ENCODE measurements at regions not wholly inside any gene's neighbourhood (a gene's known extent, or its start where the extent isn't known, plus 50 kb on each side); places are given as distances from the start of the nearest gene placed in this dataset.

- no peaks in the 10 kb centered on the region for H3K4me1 ChIP-seq (ENCODE audit: insufficient read depth, low read length, poor library complexity, severe bottlenecking)
- no TSS peak for BruUV-seq (replicated peaks)
- H3K27ac ChIP-seq (ENCODE audit: low read depth, low read length, poor library complexity, severe bottlenecking) = no peak overlapping the region
- ChIA-PET POLR2A (ENCODE audit: low non-redundant PET) (no interaction called here), CTCF (no interaction called here)
- H3K4me3 ChIP-seq (ENCODE audit: low read depth, low read length, poor library complexity, severe bottlenecking) = no peak overlapping the region
- intact Hi-C loops (cut with micrococcal nuclease; ENCODE audit: unreplicated experiment) = no loop called here
- no peaks in the 10 kb centered on the region for H3K36me3 ChIP-seq (ENCODE audit: insufficient read depth, low read length, poor library complexity, severe bottlenecking)
- H3K9me3 ChIP-seq (ENCODE audit: low read depth, low read length, poor library complexity, severe bottlenecking) = no peaks in the 10 kb centered on the region
- TF ChIP-seq CTCF (conservative IDR thresholded peaks at IDR 0.05; ENCODE audit: low read depth, low read length) = no peak
- no peak for TF ChIP-seq EZH2 (IDR thresholded peaks at IDR 0.05; ENCODE audit: borderline replicate concordance, low read depth, low read length, poor library complexity, severe bottlenecking)
- no peak for DNase-seq (ENCODE audit: low spot score)
- H3K27me3 ChIP-seq (replicated peaks; ENCODE audit: insufficient read depth, low read depth, low read length, poor library complexity) = peaks cover 34% of the 10 kb centered on the region
Measured at GRCh38 chr7:25455683-25456251, 227.5 kb upstream of the NPVF start.

GRCh38 chr7:25456467-25457171 is 228.3 kb upstream of the NPVF start:
- TF ChIP-seq CTCF (conservative IDR thresholded peaks at IDR 0.05; ENCODE audit: low read depth, low read length) = no peak
- TF ChIP-seq EZH2 (IDR thresholded peaks at IDR 0.05; ENCODE audit: borderline replicate concordance, low read depth, low read length, poor library complexity, severe bottlenecking) = no peak
- Histone ChIP-seq H3K27ac (ENCODE audit: low read depth, low read length, poor library complexity, severe bottlenecking) (no peak overlapping the region), H3K36me3 (ENCODE audit: insufficient read depth, low read length, poor library complexity, severe bottlenecking) (no peaks in the 10 kb centered on the region), H3K4me3 (ENCODE audit: low read depth, low read length, poor library complexity, severe bottlenecking) (no peak overlapping the region), H3K9me3 (ENCODE audit: low read depth, low read length, poor library complexity, severe bottlenecking) (no peaks in the 10 kb centered on the region), H3K27me3 (replicated peaks; ENCODE audit: insufficient read depth, low read depth, low read length, poor library complexity) (peaks cover 40% of the 10 kb centered on the region), H3K4me1 (ENCODE audit: insufficient read depth, low read length, poor library complexity, severe bottlenecking) (no peaks in the 10 kb centered on the region)
- CTCF ChIA-PET = no interaction called here
- POLR2A ChIA-PET (ENCODE audit: low non-redundant PET) = interaction anchor here (0.6 kb wide), 1 partner anchor 10 kb away, joined by 3 read pairs; no protein-coding TSS in a partner anchor
- DNase-seq (ENCODE audit: low spot score) = no peak
- intact Hi-C loops (cut with micrococcal nuclease; ENCODE audit: unreplicated experiment) = no loop called here
- no TSS peak for BruUV-seq (replicated peaks)

GRCh38 chr7:25459057-25459456 is 230.8 kb upstream of the NPVF start:
- Histone ChIP-seq H3K27me3 (replicated peaks; ENCODE audit: insufficient read depth, low read depth, low read length, poor library complexity) (peaks cover 45% of the 10 kb centered on the region), H3K27ac (ENCODE audit: low read depth, low read length, poor library complexity, severe bottlenecking) (no peak overlapping the region), H3K4me1 (ENCODE audit: insufficient read depth, low read length, poor library complexity, severe bottlenecking) (no peaks in the 10 kb centered on the region), H3K9me3 (ENCODE audit: low read depth, low read length, poor library complexity, severe bottlenecking) (no peaks in the 10 kb centered on the region), H3K36me3 (ENCODE audit: insufficient read depth, low read length, poor library complexity, severe bottlenecking) (no peaks in the 10 kb centered on the region), H3K4me3 (ENCODE audit: low read depth, low read length, poor library complexity, severe bottlenecking) (no peak overlapping the region)
- ChIA-PET CTCF (no interaction called here), POLR2A (ENCODE audit: low non-redundant PET) (no interaction called here)
- DNase-seq (ENCODE audit: low spot score) = no peak
- no TSS peak for BruUV-seq (replicated peaks)
- no peak for TF ChIP-seq EZH2 (IDR thresholded peaks at IDR 0.05; ENCODE audit: borderline replicate concordance, low read depth, low read length, poor library complexity, severe bottlenecking)
- TF ChIP-seq CTCF (conservative IDR thresholded peaks at IDR 0.05; ENCODE audit: low read depth, low read length) = no peak
- intact Hi-C loops (cut with micrococcal nuclease; ENCODE audit: unreplicated experiment) = no loop called here
